Ishikawa (cell line): ENCODE measurements at regions not wholly inside any gene's neighbourhood (a gene's known extent, or its start where the extent isn't known, plus 50 kb on each side); places are given as distances from the start of the nearest gene placed in this dataset.

Source experiments
- EP300 ChIP-seq: IDR thresholded peaks from 2 replicates; pipeline ENCODE4 v1.6.1; 2012; ENCODE audit warnings: borderline replicate concordance
- MAX ChIP-seq: IDR thresholded peaks from 2 replicates; pipeline ENCODE4 v1.6.1; 2012
- TAF1 ChIP-seq: IDR thresholded peaks from 2 replicates; pipeline ENCODE4 v1.6.1; 2012; ENCODE audit warnings: low read depth, mild to moderate bottlenecking
- TEAD4 ChIP-seq: IDR thresholded peaks from 2 replicates; pipeline ENCODE4 v1.6.1; 2012
- YY1 ChIP-seq: IDR thresholded peaks from 2 replicates; pipeline ENCODE4 v1.6.1; 2012; ENCODE audit warnings: low read depth
- TF ChIP-seq, protein P1 (sequence below): IDR thresholded peaks from 2 replicates; pipeline ENCODE4 v1.6.1; 2012; ENCODE audit warnings: low read depth, mild to moderate bottlenecking

DNA sequence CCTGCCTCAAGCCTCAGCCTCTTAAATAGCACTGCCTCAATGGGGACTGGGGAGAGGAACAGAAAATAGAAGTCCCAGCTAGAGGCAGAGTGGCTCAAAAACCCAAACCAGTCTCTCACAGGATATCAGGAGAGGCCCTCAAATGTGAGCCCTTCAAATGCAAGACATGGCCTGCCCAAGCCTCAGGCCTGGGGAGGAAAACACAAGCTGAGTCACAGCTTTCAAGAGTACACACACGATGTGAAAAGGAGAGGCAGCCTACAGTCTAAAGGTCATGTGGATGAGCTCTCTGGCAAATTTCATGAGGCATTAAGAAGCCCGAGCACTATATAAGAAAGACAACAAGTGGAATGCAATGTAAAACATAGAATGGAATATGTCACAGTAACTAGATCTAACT, 316.6 kb upstream of the MEX3C start:
- TF ChIP-seq TAF1 = no peak
- no peak for TF ChIP-seq YY1
- TF ChIP-seq MAX = no peak
- TF ChIP-seq EP300 = no peak
- no peak for TF ChIP-seq TEAD4
- TF ChIP-seq, protein P1, sequence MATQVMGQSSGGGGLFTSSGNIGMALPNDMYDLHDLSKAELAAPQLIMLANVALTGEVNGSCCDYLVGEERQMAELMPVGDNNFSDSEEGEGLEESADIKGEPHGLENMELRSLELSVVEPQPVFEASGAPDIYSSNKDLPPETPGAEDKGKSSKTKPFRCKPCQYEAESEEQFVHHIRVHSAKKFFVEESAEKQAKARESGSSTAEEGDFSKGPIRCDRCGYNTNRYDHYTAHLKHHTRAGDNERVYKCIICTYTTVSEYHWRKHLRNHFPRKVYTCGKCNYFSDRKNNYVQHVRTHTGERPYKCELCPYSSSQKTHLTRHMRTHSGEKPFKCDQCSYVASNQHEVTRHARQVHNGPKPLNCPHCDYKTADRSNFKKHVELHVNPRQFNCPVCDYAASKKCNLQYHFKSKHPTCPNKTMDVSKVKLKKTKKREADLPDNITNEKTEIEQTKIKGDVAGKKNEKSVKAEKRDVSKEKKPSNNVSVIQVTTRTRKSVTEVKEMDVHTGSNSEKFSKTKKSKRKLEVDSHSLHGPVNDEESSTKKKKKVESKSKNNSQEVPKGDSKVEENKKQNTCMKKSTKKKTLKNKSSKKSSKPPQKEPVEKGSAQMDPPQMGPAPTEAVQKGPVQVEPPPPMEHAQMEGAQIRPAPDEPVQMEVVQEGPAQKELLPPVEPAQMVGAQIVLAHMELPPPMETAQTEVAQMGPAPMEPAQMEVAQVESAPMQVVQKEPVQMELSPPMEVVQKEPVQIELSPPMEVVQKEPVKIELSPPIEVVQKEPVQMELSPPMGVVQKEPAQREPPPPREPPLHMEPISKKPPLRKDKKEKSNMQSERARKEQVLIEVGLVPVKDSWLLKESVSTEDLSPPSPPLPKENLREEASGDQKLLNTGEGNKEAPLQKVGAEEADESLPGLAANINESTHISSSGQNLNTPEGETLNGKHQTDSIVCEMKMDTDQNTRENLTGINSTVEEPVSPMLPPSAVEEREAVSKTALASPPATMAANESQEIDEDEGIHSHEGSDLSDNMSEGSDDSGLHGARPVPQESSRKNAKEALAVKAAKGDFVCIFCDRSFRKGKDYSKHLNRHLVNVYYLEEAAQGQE = no peak
